Activated CD8-positive, alpha-beta T cell treated with anti-CD3 and anti-CD28 coated beads for 36 hours (primary cell): ENCODE measurements at regions not wholly inside any gene's neighbourhood (a gene's known extent, or its start where the extent isn't known, plus 50 kb on each side); places are given as distances from the start of the nearest gene placed in this dataset.

Experiments used
- ATAC-seq: fragments of 200-7000 bp; cut with Tn5 transposase; one replicate; pipeline ENCODE4 v1.10.0; 2021; ENCODE audit warnings: mild to moderate bottlenecking, moderate library complexity
- CTCF ChIA-PET: fragments of 350-600 bp; sonication (Branson Sonifier 250); formaldehyde crosslinking; loops from one replicate; lab custom pipeline; 2021; ENCODE audit warnings: antibody characterized with exemption; lab: Charles Lee
- POLR2A ChIA-PET: fragments of 350-600 bp; sonication (Branson Sonifier 250); formaldehyde crosslinking; loops from one replicate; lab custom pipeline; 2021; ENCODE audit warnings: antibody characterized with exemption; lab: Charles Lee
- DNase-seq: peaks from one replicate; pipeline ENCODE4 v3.0.0-alpha.2; 2020
- H3K27ac Mint-ChIP-seq: one replicate; pipeline ENCODE4 v1.8.0; 2021; ENCODE audit warnings: mild to moderate bottlenecking, mixed read lengths
- H3K27me3 Mint-ChIP-seq: one replicate; pipeline ENCODE4 v1.8.0; 2021; ENCODE audit warnings: mixed read lengths
- H3K36me3 Mint-ChIP-seq: one replicate; pipeline ENCODE4 v1.8.0; 2021; ENCODE audit warnings: low read depth, mixed read lengths
- H3K4me1 Mint-ChIP-seq: one replicate; pipeline ENCODE4 v1.8.0; 2021; ENCODE audit warnings: low read depth, mixed read lengths
- H3K4me3 Mint-ChIP-seq: one replicate; pipeline ENCODE4 v1.8.0; 2021; ENCODE audit warnings: mild to moderate bottlenecking, moderate library complexity, mixed read lengths
- H3K9me3 Mint-ChIP-seq: one replicate; pipeline ENCODE4 v1.8.0; 2021; ENCODE audit warnings: mixed read lengths
- CTCF ChIP-seq: fragments of 200-600 bp; IDR thresholded peaks from one replicate; pipeline ENCODE4 v1.8.0; 2022; ENCODE audit warnings: antibody characterized with exemption, mild to moderate bottlenecking
- intact Hi-C: fragments of 100-400 bp; cut with micrococcal nuclease; formaldehyde crosslinking; loops from one replicate; pipeline ENCODE4 v1.10.0; 2022

- no peak for ATAC-seq
- CTCF ChIA-PET: no interaction called here
- H3K9me3 Mint-ChIP-seq: peaks cover 3% of the 10 kb centered on the region
- no peak for TF ChIP-seq CTCF
- no peaks in the 10 kb centered on the region for H3K27me3 Mint-ChIP-seq
- POLR2A ChIA-PET: no interaction called here
- intact Hi-C loops: no loop called here
- H3K4me1 Mint-ChIP-seq: no peaks in the 10 kb centered on the region
- H3K4me3 Mint-ChIP-seq: no peak overlapping the region
- DNase-seq: no peak
- H3K36me3 Mint-ChIP-seq: no peaks in the 10 kb centered on the region
- no peak overlapping the region for H3K27ac Mint-ChIP-seq
Observed at GRCh38 chr2:5060956-5061355, 631.2 kb upstream of the SOX11 start.

GRCh38 chr2:5064687-5065086 is 627.5 kb upstream of the SOX11 start:
- Mint-ChIP-seq H3K27me3 (no peaks in the 10 kb centered on the region), H3K27ac (no peak overlapping the region), H3K4me1 (no peaks in the 10 kb centered on the region), H3K36me3 (no peaks in the 10 kb centered on the region), H3K9me3 (peaks cover 3% of the 10 kb centered on the region), H3K4me3 (no peak overlapping the region)
- no peak for ATAC-seq
- ChIA-PET CTCF (no interaction called here), POLR2A (no interaction called here)
- intact Hi-C loops: no loop called here
- DNase-seq: no peak
- no peak for TF ChIP-seq CTCF

- no peak for DNase-seq
- H3K27me3 Mint-ChIP-seq: no peaks in the 10 kb centered on the region
- no peaks in the 10 kb centered on the region for H3K4me1 Mint-ChIP-seq
- H3K27ac Mint-ChIP-seq: no peak overlapping the region
- CTCF ChIA-PET: no interaction called here
- POLR2A ChIA-PET: no interaction called here
- H3K36me3 Mint-ChIP-seq: no peaks in the 10 kb centered on the region
- peaks cover 8% of the 10 kb centered on the region for H3K9me3 Mint-ChIP-seq
- no peak overlapping the region for H3K4me3 Mint-ChIP-seq
- intact Hi-C loops: no loop called here
- TF ChIP-seq CTCF: no peak
- ATAC-seq: no peak
Observed at GRCh38 chr2:5067816-5068215, 624.4 kb upstream of the SOX11 start.

GRCh38 chr2:5070257-5070656 is 621.9 kb upstream of the SOX11 start:
- intact Hi-C loops: no loop called here
- H3K36me3 Mint-ChIP-seq: no peaks in the 10 kb centered on the region
- peaks cover 8% of the 10 kb centered on the region for H3K9me3 Mint-ChIP-seq

GRCh38 chr2:5074733-5075132 is 617.5 kb upstream of the SOX11 start:
- H3K27me3 Mint-ChIP-seq: no peaks in the 10 kb centered on the region
- intact Hi-C loops: no loop called here
- ChIA-PET CTCF (no interaction called here), POLR2A (interaction anchor here (0.7 kb wide), 1 partner anchor 13 kb away, joined by 3 read pairs; no protein-coding TSS in a partner anchor)
- no peak for TF ChIP-seq CTCF
- no peak overlapping the region for H3K4me3 Mint-ChIP-seq
- no peaks in the 10 kb centered on the region for H3K36me3 Mint-ChIP-seq
- H3K4me1 Mint-ChIP-seq: no peaks in the 10 kb centered on the region
- H3K27ac Mint-ChIP-seq: no peak overlapping the region
- no peak for DNase-seq
- ATAC-seq: no peak
- peaks cover 21% of the 10 kb centered on the region for H3K9me3 Mint-ChIP-seq

More at GRCh38 chr2:5070257-5070656, 621.9 kb upstream of the SOX11 start:
- Mint-ChIP-seq H3K27me3 (no peaks in the 10 kb centered on the region), H3K4me1 (no peaks in the 10 kb centered on the region), H3K27ac (no peak overlapping the region), H3K4me3 (no peak overlapping the region)
- DNase-seq (no peak), ATAC-seq (no peak)
- ChIA-PET POLR2A (no interaction called here), CTCF (no interaction called here)
- no peak for TF ChIP-seq CTCF
